IPS-15b (cell line): ENCODE measurements at regions not wholly inside any gene's neighbourhood (a gene's known extent, or its start where the extent isn't known, plus 50 kb on each side); places are given as distances from the start of the nearest gene placed in this dataset.
"Not testable (repeated sequence)": the region's sequence is repeated elsewhere in the genome, so short reads cannot be mapped to it uniquely, and the experiment has no call there.

ENCODE experiments used
- H3K27me3 ChIP-seq: one replicate; pipeline ENCODE4 v1.6.1; 2013; ENCODE audit warnings: low read length; ENCODE audit not compliant: control insufficient read depth, insufficient read depth
- H3K36me3 ChIP-seq: one replicate; pipeline ENCODE4 v1.6.1; 2013; ENCODE audit warnings: low read length; ENCODE audit not compliant: control insufficient read depth, insufficient read depth
- H3K4me1 ChIP-seq: one replicate; pipeline ENCODE4 v1.6.1; 2013; ENCODE audit warnings: mild to moderate bottlenecking, low read length; ENCODE audit not compliant: control insufficient read depth, insufficient read depth
- H3K4me3 ChIP-seq: one replicate; pipeline ENCODE4 v1.5.1; 2013; ENCODE audit warnings: low read depth, low read length
- H3K9ac ChIP-seq: one replicate; pipeline ENCODE4 v1.6.1; 2013; ENCODE audit warnings: low read depth, mild to moderate bottlenecking, low read length
- H3K9me3 ChIP-seq: one replicate; pipeline ENCODE4 v1.6.1; 2013; ENCODE audit warnings: mild to moderate bottlenecking, low read length; ENCODE audit not compliant: control insufficient read depth, insufficient read depth

DNA sequence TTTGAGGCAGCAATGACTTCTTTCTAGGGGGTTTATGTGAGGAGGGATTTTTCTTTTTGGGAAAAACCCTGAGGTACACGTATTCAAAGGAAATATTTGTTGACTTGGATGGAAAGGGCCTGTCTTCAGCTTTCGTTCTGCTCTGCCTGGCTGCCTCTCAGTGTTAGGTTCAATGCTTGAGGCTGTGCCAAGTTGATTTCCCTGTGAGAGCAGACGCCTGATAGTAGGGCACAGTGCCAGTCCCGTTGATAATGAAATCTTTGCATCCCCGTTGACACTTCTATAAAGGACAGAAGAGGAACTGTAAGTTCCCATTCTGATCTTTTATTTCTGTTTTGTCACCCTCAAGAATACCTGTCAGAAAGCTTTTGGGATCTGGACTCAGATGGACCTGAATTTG is 191.1 kb downstream of the NPIPA7 start:
- not testable (repeated sequence) for H3K9me3 ChIP-seq, H3K27me3 ChIP-seq, H3K36me3 ChIP-seq, H3K4me3 ChIP-seq, H3K4me1 ChIP-seq, H3K9ac ChIP-seq

DNA sequence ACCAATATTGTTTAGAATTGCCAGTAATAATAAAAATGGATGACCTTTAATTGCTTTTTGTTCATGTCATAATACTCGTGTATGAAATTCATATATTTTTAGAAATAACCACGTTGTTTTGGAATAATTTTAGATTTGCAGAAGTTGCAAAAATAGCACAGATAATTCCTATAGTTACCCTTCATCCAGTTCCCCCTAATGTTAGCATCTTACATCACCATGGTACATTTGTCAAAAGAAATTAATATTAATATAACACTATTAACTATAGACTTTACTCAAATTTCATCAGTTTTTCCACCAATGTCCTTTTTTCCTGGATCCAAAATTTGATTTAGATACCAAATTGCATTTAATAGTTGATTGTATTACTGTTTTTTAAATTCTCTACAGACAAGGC is 191.9 kb downstream of the NPIPA7 start:
- H3K4me3 ChIP-seq, H3K4me1 ChIP-seq, H3K9ac ChIP-seq: not testable (repeated sequence)

DNA sequence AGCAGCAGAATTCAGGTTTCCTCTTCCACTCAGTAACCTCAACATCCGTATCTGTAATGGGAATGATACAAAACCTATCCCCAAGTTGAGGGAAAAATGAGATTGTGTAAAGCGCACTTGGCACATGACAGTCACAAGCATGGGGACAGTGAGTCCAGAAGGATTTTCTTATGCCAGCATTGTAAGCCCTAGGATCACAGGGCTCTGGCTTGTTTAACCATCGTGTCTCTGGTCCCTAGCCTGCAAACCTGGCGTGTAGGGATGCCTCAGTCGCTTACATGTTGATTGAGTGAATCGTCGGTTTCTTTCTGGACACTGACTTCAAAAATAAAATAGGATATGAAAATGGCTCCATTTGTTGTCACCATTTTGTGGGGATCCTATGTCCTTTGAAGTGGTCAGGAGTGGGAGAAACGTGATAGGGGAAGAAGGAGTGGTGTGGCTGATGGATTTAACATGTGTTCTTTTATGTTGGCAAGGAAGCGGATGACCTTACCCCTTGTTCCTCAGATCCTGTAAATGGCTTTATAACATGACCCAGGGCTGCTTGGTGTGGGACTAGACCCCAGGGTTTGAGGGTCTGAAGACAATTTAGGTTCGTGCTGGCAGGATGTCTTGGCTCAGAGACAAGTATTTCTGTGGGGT is 193.3 kb downstream of the NPIPA7 start:
- H3K4me3 ChIP-seq, H3K9ac ChIP-seq, H3K4me1 ChIP-seq, H3K36me3 ChIP-seq, H3K9me3 ChIP-seq, H3K27me3 ChIP-seq: not testable (repeated sequence)

More for the DNA sequence above, 191.9 kb downstream of the NPIPA7 start:
- H3K27me3 ChIP-seq, H3K9me3 ChIP-seq, H3K36me3 ChIP-seq: not testable (repeated sequence)

DNA sequence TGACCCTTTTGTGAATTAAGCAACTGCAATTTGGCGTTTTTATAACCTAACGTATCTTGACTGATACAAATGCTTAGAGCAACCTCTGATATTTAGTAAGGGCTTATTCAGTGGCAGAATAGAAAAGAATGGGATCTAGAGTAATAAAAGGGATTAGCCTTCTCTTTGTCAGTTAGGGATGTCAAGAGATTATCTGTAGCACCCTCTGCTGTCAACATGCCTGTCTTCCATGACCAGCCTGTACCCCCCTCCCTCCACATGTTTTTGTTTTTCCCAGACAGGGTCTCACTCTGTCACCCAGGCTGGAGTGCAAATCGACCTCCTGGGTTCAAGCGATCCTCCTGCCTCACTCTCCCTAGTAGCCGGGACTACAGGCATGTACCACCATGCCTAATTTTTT is 198.1 kb downstream of the NPIPA7 start:
- not testable (repeated sequence) for H3K4me1 ChIP-seq, H3K4me3 ChIP-seq, H3K36me3 ChIP-seq

GRCh38 chr16:16578701-16579100 is 199.8 kb downstream of the NPIPA7 start:
- Histone ChIP-seq H3K4me1 (no peaks in the 10 kb centered on the region), H3K27me3 (no peaks in the 10 kb centered on the region), H3K4me3 (no peak overlapping the region), H3K9ac (no peak overlapping the region), H3K36me3 (no peaks in the 10 kb centered on the region), H3K9me3 (no peaks in the 10 kb centered on the region)

More for the DNA sequence above, 198.1 kb downstream of the NPIPA7 start:
- H3K27me3 ChIP-seq, H3K9ac ChIP-seq, H3K9me3 ChIP-seq: not testable (repeated sequence)

DNA sequence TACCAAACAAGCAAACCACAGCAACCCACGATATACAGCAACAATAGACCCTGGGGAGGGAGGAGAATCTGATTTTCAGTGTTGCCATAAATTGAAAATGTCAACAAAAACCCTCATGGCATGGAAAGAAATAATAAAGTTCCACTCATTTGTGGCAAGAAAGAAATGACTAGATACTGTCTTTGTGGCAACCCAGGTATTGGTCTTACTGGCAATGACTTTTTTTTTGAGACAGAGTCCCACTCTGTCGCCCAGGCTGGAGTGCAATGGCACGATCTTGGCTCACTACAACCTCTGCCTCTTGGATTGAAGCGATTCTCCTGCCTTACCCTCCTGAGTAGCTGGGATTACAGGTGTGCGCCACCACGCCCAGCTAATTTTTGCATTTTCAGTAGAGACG is 204.0 kb downstream of the NPIPA7 start:
- not testable (repeated sequence) for H3K4me3 ChIP-seq, H3K9ac ChIP-seq, H3K4me1 ChIP-seq, H3K27me3 ChIP-seq, H3K9me3 ChIP-seq, H3K36me3 ChIP-seq

- H3K27me3 ChIP-seq, H3K9me3 ChIP-seq, H3K4me1 ChIP-seq, H3K4me3 ChIP-seq, H3K9ac ChIP-seq, H3K36me3 ChIP-seq: not testable (repeated sequence)
Measured at GRCh38 chr16:16586073-16586651, 207.2 kb downstream of the NPIPA7 start.

GRCh38 chr16:16586969-16587368 is 208.0 kb downstream of the NPIPA7 start:
- not testable (repeated sequence) for H3K9me3 ChIP-seq, H3K36me3 ChIP-seq, H3K9ac ChIP-seq, H3K4me1 ChIP-seq, H3K4me3 ChIP-seq, H3K27me3 ChIP-seq

GRCh38 chr16:16588436-16588835 is 209.5 kb downstream of the NPIPA7 start:
- not testable (repeated sequence) for H3K9ac ChIP-seq, H3K4me3 ChIP-seq, H3K9me3 ChIP-seq, H3K4me1 ChIP-seq, H3K27me3 ChIP-seq, H3K36me3 ChIP-seq

DNA sequence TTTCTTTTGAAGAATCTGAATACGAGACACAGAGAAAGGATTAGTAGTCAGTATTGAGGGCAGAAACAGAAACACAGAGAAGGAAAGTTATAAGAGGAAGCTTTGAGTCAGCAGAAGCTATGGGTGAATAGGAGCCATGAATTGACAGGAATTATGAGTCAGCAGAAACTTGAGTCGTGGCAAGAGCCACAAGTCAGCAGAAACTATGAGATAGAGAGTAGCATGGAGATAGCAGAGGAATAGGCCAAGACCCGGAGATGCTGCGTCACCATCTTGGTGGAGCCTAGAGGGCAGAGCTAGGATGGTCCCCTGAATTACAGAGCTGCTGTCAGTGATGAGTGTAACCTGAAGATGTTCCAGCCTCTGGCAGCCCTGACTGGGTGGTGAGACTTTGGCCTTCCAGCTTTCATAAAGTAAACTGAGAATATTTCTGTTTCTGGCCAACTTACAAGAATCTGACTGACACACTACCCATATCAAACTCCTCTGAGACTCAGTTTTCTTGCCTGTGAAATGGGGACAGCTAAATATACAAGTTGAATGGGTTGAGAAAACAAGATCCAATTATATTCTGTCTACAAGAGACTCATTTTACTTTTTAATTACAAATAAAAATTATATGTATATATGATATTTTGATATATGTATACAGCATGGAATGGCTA is 211.8 kb downstream of the NPIPA7 start:
- H3K4me1 ChIP-seq, H3K9ac ChIP-seq, H3K27me3 ChIP-seq, H3K36me3 ChIP-seq, H3K4me3 ChIP-seq, H3K9me3 ChIP-seq: not testable (repeated sequence)

DNA sequence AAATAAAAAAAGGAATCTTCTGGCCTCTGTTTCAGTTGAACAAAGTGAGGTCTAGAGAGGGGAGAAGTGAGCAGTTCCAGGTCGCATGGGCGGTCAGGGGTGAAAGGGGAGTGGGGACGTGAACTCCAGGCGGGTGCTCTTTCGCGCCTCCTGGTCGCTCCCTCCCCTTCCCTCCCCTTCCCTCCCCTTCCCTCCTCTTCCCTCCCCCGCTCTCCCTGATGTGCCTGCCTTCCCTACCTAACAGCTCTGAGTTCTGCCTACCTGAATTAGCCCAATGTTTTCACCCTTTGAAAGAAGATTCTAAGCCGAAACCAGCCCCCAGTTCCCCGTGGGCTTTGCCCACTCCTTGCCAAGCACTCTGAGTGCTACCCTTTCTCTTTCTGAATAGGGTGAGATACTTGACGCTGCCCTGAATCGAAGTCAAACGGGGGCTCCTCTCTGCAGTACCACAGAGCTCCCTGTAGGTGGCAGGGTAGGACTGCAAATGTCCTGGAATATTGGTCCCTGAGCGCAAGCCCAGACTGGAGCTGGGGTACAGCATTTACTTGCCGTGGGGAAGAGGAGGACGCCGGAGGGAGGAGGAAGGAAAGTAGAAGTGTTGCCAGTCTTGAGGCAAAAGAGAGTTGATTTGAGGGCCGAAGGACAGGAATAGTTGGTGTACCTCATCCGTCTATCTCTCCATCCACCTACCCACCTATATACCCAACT is 214.4 kb downstream of the NPIPA7 start:
- peak overlapping the region; percentile 49 for H3K4me3 ChIP-seq
- not testable (repeated sequence) for H3K27me3 ChIP-seq, H3K9ac ChIP-seq, H3K36me3 ChIP-seq, H3K4me1 ChIP-seq, H3K9me3 ChIP-seq
